HG02623 (cell line): ENCODE measurements at regions not wholly inside any gene's neighbourhood (a gene's known extent, or its start where the extent isn't known, plus 50 kb on each side); places are given as distances from the start of the nearest gene placed in this dataset.
A peak's percentile ranks its signal among the peaks of the same experiment; 100 is the strongest.
"Not testable (repeated sequence)": the region's sequence is repeated elsewhere in the genome, so short reads cannot be mapped to it uniquely, and the experiment has no call there.

Experiments
- ATAC-seq: cut with Tn5 transposase; IDR thresholded peaks from one replicate; pipeline ENCODE4 v1.9.1; 2021; ENCODE audit warnings: moderate library complexity; ENCODE audit not compliant: unreplicated experiment

DNA sequence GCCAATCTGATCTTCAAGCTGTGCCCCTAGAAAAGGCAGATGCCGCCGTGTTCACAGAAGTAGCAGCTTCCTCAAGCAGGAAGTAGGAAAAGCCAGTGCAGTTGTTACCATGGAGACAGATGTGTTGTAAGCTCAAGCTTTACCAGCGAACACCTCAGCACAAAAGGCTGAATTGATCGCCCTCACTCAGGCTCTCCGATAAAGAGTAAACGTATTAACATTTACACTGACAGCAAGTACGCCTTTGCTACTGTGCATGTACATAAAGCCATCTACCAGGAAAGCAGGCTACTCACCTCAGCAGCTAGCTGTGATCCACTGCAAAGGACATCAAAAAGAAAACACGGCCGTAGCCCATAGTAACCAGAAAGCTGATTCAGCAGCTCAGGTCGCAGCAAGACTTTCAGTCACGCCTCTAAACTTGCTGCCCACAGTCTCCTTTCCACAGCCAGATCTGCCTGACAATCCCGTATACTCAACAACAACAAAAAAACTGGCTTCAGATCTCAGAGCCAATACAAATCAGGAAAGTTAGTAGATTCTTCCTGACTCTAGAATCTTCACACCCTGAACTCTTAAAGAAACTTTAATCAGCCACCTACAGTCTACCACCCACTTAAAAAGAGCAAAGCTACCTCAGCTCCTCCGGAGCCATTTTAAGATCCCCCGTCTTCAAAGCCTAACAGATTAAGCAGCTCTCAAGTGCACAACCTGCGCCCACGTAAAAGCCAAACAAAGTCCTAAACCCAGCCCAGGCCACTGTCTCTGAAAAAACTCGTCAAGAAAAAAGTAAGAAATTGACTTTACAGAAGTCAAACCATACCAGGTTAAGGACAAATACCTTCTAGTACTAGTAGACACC, 160.0 kb downstream of the DEFB131A start:
- not testable (repeated sequence) for ATAC-seq

DNA sequence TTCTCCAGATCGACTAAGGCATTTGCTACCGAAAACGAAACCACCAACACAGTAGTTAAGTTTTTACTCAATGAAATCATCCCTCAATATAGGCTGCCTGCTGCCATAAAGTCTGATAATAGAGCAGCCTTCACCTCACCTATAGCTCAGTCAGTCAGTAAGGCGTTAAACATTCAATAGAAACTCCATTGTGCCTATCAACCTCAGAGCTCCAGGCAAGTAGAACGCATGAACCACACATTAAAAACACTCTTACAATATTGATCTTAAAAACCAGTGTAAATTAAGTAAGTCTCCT, 160.6 kb downstream of the DEFB131A start:
- not testable (repeated sequence) for ATAC-seq

DNA sequence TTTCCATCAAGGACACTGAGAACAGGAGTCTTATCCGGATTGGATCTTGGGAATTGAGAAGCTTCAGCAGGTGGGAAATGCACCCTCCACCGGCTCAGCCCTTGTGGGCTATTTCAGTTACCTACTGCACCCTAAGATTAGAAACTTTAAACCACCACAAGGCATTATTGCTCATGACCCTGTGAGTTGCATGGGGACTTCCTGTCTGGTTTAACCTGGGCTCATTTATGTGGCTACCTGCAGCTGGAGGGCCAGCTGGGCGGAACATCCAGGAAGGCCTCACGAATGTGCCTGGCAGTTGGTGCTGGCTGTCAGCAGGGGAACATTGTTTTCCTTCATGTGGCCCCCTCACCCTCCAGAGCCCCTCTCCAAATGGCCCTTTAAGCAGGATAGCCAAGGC, 164.1 kb downstream of the DEFB131A start:
- no peak for ATAC-seq

DNA sequence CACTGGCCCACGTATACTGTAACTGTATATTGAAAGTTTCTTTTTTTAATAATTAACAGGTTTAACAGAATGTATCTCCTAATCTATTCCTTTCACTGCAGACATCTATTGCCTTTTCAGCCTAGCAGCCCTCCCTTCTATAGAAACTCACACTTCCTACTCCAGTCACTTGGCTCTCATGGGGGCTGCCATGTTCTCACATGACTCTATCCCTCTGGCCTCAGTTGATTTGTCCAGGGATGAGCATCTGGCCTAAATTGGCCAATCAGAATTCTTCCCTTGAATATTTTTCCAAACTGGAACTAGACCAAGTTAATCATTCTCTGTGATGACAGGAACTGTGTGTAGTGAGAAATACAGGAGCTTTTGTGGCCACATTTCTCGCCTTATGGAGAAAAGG, 166.1 kb downstream of the DEFB131A start:
- not testable (repeated sequence) for ATAC-seq

DNA sequence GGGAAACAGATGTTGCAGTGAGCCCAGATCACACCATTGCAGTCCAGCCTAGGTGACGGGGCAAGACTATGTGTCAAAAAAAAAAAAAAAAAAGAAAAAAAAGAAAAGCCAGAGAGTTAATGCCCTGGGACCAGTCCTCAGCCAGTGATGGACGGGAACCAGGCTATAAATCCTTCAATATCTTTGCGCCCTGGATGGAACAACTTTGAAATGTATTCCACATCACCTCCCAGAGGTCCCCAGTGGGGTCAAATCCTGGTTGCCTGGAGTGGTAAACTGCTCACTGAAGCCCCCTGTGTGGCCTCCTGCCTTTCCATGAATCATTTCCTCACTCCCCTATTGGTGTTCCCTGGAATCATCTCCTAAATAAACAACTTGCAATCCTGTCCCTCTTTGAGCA, 166.9 kb downstream of the DEFB131A start:
- ATAC-seq, result no peak

DNA sequence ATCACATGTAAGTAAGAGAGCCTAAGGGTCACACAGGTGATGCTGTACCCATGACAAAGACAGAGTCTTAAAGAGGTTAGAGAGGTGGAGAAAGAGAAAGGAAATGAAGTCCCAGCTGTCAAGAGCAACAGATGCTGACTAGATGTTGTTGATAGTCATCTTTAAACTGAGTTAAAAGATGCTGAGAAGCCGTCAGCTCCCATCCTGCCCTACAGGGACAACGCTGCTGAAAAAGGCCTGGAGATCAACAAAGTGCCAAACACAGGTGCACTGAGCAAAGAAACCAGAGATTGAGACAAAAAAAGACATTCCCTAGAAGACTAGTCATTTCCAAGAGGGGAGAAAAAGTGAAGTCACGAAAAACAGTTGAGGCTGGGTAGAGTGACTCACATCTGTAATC, 145.0 kb upstream of the DRD5 start:
- ATAC-seq, result not testable (repeated sequence)

DNA sequence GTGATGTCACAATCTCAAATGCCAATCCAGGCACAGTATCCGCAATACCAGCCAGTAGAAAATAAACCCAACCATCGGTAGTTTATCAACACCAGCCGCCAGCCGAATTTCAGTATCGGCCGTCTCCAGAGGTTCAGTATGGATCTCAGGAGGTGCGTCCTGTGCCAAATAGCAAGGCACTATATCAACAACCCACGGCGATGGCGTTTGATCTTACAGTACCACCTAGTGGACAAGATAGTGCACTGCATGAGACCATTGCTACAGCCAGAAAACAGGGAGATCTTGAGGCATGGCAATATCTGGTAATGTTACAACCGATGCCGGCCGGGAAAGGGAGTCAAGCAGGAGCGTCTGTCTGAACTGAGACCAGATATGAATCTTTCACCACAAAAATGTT, 121.8 kb upstream of the DRD5 start:
- ATAC-seq, result not testable (repeated sequence)

DNA sequence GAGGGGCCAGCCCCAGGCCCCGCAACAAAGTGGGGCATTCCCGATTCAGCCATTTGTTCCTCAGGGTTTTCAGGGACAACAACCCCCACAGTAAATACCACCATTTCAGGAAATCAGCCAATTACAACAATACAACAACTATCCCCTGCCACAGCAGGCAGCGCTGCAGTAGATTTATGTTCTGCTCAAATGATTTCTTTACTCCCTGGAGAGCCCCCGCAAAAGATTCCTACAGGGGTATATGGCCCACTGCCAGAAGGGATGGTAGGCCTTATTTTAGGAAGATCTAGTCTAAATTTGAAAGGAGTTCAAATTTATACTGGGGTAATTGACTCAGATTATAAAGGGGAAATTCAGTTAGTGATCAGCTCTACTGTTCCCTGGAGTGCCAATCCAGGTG, 120.5 kb upstream of the DRD5 start:
- not testable (repeated sequence) for ATAC-seq

DNA sequence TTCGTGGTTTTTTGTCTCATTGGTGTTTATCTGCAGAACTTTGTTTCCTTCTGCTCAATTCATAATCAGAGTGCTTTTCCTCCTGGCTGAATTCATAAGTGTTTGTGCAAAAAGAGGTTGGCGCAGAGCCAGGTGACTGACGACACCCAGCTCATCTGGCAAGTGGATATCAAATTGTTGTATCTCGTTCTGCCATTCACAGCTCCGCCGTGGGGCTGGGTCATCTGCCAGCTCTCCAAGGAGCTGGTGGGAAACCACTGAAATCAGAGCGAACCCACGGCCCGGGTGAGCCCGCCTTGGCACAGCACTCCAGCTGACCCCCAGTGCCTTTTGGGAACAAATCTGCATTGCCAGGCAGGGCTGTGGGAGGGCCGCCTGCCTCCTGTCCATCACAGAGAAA, 110.7 kb upstream of the DRD5 start:
- ATAC-seq, result not testable (repeated sequence)

DNA sequence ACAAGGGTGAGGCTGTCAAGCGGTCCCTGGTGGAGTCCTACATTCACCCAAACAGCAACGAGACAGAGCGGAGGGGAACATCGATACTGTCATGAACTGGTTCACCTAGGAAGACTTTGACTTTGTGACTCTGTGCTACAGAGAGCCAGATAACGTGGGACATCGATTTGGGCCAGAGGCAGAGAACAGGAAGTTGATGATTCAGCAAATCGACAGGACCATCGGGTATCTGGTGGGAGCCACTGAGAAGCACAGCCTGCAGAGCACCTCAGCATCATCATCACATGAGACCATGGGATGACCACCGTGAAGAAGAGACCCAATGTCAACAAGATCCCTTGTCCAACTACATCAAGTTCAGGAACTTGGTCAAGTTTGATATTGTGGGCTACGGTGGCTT, 104.1 kb upstream of the DRD5 start:
- ATAC-seq, result not testable (repeated sequence)

DNA sequence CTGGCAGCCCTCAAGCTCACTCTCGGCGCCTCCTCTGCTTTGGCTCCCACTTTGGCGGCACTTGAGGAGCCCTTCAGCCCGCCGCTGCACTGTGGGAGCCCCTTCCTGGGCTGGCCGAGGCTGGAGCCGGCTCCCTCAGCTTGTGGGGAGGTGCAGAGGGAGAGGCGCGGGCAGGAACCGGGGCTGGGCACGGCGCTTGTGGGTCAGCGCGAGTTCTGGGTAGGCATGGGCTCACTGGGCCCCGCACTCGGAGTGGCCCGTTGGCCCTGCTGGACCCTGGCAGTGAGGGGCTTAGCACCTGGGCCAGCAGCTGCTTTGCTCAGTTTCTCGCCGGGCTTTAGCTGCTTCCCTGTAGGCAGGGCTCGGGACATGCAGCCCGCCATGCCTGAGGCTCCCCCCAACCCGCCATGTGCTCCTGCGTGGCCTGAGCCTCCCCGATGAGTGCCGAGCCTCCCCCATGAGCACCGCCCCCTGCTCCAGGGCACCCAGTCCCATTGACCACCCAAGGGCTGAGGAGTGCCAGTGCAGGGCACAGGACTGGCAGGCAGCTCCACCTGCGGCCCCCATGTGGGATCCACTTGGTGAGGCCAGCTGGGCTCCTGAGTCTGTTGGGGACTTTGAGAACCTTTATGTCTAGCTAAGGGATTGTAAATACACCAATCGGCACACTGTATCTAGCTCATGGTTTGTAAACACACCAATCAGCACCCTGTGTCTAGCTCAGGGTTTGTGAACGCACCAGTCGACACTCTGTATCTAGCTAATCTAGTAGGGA, 101.5 kb upstream of the DRD5 start:
- ATAC-seq, result no peak

DNA sequence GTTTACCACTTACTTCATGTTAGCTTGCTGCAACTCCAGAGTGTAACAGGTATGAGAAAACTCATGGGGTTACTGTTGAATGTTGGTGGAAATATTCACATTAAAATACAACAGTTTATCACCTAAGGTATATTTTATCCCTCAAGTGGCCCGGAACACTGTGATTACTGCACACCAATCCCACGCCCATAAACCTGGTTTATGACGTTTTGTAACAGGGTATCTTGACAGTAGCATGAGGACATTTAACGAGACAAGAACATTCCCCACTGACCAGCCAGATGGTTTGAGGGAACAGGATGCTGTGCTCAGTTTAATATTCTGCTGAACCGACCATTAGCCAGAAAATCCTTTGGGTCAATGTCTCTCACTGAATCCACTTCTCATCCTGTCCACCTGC, 98.3 kb upstream of the DRD5 start:
- not testable (repeated sequence) for ATAC-seq

DNA sequence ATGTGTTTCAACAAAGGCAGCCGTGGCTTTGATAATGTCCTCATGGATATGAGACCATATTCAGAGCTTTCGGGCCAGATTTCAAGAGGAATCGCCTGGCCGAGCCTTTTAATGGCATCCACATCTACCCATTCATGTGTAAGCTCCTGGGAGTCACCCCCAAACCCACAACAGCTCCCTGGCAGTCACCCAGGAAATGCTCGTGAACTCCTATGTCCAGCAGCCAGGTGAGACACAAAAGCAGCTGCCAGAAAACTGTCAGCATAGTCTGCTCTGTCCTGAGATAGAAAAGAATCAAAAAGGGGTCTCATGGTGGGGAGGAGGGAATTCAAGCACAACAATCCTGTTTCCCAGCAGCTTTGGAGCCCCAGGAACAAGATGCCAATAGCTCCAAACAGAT, 96.4 kb upstream of the DRD5 start:
- not testable (repeated sequence) for ATAC-seq

DNA sequence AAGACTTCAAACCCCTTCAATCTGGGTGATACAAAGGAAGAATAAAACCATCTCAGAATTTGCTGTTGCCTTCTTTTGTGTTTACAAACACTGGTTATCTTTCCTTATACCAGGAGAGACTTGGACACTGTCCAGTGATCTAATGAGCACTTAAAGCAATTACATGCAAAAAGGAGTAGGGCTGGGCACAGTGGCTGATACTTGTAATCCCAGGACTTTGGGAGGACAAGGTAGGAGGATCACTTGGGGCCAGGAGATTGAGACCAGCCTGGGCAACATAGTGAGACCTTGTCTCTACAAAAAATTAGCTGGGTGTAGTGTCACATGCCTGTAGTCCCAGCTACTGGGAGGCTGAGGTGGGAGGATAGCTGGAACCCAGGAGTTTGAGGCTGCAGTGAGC, 95.7 kb upstream of the DRD5 start:
- no peak for ATAC-seq

DNA sequence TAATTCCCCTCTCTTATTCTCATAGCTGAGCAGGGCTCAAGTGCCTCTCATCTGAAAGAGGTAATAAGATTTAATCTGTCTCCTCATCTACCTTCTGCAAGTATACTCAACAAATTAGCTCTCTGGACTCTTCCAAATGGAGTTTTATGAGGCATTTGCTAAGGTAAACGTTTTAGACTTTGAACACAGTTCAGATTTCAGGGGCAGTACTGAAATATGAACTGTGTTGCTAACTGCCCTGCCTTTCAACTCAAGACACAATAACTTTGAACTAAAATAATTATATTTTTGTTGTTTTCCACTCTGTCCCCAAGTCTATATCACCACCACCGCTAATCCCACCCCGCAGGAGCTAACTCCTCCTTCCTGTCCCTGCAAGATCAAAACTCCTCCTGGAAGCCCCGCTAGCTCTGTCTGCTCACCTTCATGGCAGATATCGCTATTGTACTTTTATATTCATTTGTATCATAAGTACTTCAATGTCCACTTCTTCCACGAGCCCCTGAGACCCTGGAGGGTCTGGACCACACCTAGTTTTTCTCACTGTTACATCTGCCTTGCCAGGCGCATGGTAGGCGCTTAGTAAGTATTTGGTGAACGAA, 90.7 kb upstream of the DRD5 start:
- not testable (repeated sequence) for ATAC-seq

DNA sequence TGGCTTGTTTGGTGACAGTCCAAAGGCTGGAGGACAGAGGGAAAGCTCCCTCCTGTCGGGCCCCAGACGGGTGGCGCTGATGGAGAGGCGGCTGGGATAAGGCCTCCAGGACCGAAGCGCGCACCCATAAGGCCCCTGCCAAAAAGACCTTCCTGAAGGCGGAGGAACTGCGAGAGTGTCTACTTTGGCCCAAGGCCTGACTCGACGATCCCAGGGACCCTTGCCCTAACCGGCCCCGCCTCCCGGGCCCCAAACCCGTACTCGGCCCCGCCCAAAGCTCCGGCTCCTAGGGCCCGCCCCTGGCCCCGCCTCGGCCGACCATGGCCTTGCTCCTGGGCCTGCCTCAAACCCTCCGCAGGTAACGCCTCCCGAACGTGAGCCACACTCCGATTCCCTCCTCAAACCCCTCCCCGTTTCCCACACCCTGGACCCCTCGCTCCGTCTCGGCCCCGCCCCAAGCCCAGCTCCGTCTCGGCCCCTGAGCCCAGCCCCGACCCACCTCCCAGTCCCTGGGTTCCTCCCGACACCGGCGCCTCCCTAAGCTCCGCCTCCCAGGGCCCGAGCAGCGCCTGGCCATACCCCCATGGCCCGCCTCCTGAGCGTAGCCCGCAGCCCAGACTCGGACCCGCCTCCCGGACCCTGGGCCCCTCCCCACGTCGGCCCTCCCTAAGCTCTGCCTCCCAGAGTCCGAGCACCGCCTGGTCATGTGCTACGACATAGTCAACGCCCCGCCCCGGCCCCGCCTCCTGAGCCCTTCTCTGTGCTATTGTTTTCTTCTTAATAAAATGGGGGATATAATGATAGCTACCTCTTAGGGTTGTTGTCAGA, 90.0 kb upstream of the DRD5 start:
- peak; percentile 100 for ATAC-seq

DNA sequence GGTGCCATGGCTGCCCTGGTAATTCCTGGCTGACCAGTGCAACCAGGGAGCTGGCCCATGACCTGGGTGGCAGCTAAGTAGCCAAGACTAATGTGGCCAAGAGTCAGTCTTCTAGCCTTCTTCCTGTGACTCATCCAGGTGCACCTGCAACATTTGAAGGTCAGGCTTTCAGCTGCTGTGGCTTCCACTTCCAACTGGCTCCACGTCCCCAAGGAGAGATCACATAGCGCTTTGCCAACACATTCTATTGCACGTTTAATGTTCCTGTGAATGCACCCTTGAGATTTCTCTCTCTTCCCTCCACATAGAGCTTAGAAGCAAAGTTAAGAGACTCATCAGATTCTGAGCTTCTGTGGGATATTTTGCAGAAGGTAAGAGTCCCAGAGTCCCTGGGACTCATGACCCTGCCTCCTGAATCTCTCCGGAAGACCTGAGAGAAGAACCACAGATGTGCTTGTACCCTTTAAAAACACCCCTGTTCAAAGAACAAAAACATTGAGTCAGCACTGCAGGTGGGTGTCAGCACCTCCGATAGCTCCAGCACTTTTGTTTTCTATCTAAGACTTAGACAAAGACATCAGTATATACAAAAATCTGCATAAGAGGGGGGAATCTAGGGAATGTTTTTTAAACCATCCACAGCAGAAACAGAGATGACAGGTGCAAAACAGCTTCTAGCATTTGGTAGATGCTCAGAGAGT, 88.5 kb upstream of the DRD5 start:
- not testable (repeated sequence) for ATAC-seq

DNA sequence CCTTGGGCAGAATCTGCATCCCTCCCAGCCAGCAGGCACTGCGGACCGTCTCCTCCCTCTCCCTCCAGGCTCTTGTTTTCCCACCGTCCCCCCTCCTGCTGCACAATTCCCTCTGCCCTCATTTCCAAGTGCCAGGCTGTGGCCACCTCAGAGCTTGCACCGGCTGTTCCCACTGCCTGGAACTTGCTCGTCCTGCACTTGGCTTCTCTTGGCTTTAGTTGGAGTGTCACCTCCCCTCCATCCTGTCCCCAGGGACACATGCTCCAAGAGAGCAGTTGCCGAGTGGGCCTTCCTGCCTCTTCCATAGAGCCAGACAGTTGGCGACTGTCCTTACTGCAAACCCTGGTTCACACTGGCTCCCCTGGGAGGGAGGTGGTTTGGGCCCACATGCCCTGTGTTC, 87.0 kb upstream of the DRD5 start:
- ATAC-seq, result not testable (repeated sequence)

DNA sequence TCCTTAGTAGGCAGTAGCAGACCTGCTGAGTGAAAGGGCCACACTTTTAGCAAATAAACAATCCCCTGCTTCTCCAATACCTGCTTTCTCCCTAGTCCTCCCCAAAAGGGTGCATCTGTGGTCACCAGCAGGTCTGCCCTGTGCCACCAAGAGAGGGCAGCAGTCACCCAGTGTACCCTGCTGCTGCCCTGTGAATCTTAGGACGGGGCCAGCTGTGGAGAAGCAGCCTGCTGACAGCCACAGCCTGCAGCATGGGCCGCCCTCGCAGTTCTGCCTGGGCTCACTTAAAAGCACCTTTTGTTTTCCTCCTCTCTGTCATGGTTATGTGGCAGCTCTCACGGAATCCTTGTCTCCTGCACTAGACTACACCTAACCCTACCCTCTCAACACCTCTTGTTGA, 85.4 kb upstream of the DRD5 start:
- not testable (repeated sequence) for ATAC-seq

DNA sequence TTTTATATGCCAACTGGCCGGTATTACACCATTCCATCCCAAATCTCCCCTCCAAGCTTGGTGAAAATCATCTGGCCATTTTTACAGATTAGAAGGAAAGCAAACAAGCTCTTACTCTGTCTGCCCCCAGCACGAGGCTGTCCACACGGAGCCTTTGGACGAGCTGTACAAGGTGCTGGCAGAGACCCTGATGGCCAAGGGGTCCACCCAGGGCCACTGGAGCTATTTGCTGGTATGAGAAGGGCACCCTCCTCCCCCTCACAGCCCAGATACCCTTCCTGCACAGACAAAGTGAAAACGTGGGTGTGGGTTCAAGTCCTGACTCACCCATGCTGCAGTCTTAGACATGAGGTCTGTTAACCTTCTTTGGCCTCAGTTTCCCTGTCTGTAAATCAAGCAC, 84.9 kb upstream of the DRD5 start:
- ATAC-seq, result not testable (repeated sequence)
